ENCODE measurements at regions not wholly inside any gene's neighbourhood (a gene's known extent, or its start where the extent isn't known, plus 50 kb on each side); places are given as distances from the start of the nearest gene placed in this dataset.

DNA sequence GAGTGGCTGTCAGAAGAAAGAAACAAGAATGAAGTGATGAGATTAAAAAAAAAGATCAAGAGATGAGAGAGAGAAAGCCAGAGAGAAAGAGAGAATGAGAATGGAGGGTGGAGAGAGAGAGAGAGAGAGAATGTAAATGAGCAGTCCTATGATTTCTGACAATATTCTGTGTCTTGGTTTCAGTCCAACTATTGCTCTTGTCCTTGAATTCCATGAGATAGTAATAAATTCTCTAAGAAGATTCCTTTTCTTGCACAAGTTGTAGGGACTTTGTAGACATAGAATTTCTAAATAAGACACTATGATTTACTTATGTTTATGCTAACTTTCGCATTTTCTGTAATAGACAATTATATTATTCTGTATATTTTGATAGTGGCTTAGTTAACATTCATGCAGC, 149.6 kb upstream of the CTSO start:
- TF ChIP-seq CTCF (conservative IDR thresholded peaks at IDR 0.05; ENCODE audit: low read depth in 2 of 2) (no peak), POLR2AphosphoS5 (IDR thresholded peaks at IDR 0.05; ENCODE audit: low read depth) (no peak), EZH2 (IDR thresholded peaks at IDR 0.05; ENCODE audit: low read depth, unreplicated experiment) (no peak), JUNB (IDR thresholded peaks at IDR 0.05; ENCODE audit: unreplicated experiment) (no peak), EZH2phosphoT487 (IDR thresholded peaks at IDR 0.05; ENCODE audit: unreplicated experiment) (no peak), ZNF331 (CRISPR knock-in tag; IDR thresholded peaks at IDR 0.05; ENCODE audit: low read depth) (no peak), CREB1 (CRISPR knock-in tag; IDR thresholded peaks at IDR 0.05; ENCODE audit: low read depth) (no peak), STAT1 (IDR thresholded peaks at IDR 0.05; ENCODE audit: unreplicated experiment) (no peak), ETS1 (IDR thresholded peaks at IDR 0.05) (no peak)

Data from GM23338 (cell line).